C1 segment of cervical spinal cord (tissue), 14 donors: ENCODE measurements at regions not wholly inside any gene's neighbourhood (a gene's known extent, or its start where the extent isn't known, plus 50 kb on each side); places are given as distances from the start of the nearest gene placed in this dataset.
A peak's percentile ranks its signal among the peaks of the same experiment; 100 is the strongest.

Source experiments
- DNase-seq, 14 donors: peaks; one replicate each; lab custom pipeline; 2025; lab: John Stamatoyannopoulos, UW

DNA sequence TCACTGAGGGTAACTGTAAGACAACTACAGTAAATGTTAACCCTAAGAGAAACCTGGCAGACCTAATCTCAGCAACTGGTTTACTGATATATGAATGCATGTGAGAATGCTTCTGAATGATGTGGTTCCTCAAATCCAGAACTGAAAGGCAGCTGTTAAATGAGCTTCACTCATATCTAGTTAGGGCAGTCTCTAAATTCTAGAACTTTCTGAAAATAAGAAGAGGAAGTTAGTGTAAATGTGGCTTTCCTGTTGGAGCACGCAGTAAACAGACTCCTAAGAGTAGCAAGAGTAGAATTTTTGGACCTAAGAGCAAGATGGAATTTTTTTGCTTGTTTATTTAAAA lies 117.9 kb upstream of the KCNN2 start:
- DNase-seq, result no peak

DNA sequence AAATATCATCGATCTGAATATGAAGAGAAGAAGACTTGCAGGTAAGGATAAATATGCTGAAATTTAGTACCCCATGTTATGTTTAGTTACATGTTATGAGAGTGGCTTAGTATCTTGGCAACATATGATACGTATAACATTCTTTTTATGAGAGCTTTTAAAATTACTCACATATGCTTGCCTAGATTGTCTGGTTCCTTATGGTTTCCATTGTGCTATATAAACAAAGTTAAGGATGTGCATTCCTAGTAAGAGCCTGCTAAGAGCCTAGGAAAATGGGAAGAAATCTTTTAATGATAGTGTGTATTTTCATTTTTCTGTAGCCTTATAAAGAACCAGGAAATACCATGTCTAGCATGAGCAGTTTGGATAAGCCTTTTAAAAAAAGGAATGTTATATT lies 112.0 kb upstream of the KCNN2 start:
- DNase-seq, result no peak

DNA sequence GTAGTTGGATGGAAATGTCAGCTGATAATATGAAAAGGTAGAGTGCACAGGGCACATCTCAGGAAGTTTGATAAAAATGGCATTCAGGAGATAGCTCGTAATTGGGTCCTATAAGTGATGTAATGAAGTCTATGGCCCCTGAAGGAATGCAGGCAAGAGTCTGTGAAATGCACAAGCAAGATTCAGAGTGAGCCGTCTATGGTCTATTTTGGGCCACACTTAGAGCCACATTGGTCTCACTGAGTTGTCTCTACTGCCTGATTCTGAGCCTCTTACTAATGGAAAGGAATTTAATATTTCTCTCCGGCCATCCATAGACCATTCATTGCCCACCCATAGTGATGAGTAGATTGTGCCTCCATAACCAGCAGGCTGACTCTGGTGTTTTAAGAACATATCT lies 111.3 kb upstream of the KCNN2 start:
- no peak for DNase-seq

DNA sequence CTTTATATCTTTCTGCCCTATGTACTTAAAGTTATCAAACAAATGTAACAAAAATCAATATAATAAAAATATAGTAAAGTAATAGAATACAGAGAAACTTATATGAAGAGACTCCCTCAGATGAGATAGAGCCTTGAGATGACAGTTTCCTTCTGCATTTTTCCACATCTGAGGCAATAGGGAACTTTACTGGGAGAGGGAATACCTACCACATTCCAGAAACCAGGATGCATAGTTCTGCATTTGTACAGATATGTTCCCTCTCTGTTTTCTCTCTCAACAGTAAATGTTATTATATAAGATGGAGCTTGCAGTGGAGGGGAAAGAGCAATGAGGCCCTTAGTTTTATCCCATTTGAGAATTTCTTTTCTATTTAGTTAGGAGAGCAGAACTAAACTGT lies 109.6 kb upstream of the KCNN2 start:
- no peak for DNase-seq

DNA sequence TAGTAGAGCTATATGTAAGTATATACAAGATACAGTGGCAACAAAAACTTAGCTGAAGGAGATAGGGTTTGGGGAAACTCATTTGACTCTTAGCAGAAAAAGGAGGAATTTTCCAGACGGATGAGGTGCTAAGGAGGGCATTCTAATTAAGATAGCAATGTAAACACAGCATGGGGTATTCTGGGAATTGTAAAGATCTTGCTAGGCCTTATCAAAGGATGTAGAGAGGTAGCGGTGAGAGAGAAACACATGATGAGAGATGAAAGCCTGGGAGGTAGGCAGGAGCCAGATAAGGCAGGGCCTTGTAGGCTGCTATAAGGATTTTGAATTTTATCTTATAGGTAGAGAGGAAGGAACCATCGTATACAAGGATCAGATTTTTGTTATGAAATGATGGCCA lies 106.6 kb upstream of the KCNN2 start:
- no peak for DNase-seq

DNA sequence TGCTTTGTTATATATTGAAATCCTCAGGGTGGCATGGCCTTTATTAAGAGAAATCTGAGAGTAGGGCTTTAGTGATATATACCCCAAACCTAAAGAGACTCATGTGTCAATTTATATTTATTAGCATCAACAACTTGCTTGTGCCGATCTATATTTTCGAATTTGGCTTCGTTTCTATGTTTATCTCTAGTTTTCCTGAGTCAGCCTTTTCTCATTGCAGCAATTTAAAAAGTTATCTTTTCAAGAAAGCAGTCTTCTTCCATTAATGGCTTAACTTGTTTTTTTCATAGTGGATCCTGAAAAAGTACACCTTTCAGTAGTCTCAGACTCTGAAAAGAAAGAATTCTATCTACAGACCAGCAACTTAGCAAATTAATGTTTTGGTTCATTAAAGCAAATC lies 99.9 kb upstream of the KCNN2 start:
- no peak for DNase-seq

DNA sequence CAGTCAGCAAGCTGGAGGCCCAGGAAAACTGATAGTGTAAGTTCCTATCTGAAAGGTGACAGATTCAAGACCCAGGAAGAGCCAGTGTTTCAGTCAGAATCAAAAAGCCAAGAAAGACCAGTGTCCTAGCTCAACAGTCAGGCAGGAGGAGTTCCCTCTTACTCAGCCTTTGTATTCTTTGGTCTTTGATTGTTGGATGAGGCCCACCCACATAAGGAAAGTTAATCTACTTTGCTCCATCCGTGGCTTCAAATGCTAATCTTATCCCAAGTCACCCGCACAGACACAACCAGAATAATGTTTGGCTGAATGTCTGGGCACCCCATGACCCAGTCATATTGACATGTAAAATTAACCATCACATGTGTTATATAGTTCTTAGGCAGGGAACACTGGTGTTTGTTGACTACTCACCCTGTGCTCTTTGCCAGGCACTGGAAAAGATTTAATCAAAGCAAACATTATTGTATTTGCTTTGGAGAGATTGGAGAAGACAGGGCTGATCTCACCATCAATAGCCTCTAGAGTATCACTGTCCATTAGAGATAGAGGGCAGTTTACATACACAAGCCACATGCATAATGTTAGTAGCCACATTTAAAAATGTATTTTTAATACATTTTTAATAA lies 96.3 kb upstream of the KCNN2 start:
- DNase-seq, result no peak

DNA sequence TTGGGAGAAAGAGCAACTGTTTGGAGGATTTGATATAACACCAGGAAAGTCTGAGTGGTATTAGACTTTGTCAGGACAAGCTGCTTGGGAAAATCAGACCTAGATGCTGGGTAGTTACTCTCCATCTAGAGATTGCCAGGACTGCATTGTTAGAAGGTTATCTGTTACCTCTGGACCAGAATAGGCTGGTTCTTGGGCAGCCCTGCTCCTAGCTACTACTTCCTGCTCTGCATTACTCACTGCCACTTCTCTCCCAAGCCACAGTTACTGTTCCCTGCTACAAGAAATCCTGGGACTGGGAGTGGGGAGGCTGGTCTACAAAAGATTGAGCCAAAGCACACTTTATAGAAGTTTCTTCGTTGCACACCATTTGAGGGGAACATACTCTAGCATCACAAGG lies 95.5 kb upstream of the KCNN2 start:
- no peak for DNase-seq

DNA sequence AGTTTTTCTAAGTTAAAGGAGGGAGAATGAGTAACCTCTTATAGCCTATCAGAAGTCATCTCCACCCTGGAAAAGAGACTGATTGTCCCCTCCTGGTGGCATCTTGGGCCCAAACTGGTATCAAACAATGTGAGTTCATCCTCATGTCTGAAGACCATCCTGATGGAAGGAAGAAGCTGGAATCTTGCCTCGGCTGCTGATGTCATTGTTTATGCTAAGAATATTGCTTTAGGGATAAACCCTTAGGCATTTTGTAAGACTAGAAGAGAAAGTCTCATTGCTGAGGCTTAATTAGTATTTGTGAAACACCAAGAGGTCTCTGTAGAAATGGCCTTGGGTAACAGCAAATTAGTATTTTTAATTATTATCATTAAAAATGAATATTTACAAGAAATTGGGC lies 65.7 kb upstream of the KCNN2 start:
- no peak for DNase-seq

DNA sequence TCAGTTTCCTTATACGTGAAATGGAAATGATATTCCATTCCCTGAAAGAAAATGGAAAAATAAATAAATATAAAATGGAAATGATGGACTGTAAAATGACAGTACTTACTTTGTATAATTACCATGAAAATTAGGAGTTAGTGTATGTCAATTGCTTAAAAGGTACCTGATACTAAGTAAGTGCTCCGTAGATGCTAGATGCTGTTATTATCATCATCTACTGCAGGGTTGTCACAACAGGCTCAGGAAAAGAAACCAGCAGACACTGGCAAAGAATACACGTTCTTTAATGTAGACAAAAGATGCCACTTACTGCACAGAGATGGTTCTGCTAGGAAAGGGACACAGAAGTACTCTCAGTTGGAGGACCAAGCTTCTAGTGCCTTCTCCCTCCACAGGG lies 64.0 kb upstream of the KCNN2 start:
- DNase-seq, result no peak

DNA sequence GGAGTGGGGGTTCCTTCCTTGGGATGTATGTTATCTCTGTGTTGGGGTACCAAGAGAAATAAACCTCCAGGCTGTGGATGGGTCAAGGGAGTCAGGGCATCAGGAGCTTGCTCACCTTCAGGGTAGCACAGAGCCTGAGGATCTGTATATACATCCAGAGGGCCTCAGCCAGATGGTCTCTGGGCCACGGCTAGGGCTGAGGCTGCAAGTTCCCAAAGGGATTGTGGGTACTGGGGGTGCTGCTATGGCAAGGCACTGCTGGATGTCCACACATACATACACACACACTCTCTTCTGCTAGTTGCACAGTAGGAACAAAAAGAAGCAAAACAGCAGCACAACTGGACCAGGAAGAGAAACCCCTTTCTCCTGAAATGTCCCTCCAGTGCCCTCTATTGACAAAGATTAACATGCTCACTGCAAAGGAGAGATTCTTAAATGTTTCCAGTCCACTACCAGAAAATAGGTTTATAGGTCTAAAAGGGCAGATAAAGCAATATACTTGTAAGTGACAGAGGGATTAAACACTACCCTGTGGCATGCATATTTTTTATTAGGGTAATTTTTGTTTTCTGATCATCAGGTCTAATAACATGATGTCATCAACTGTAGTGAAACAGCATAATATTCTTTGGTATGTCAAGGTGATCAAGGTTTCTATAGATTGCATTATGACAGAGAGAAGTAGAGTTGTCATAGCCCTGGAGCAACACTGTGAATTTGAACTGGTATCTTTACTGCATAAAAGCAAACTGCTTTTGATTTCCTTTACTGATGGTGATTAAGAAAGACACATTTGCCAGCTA lies 56.3 kb upstream of the KCNN2 start:
- DNase-seq, result no peak

DNA sequence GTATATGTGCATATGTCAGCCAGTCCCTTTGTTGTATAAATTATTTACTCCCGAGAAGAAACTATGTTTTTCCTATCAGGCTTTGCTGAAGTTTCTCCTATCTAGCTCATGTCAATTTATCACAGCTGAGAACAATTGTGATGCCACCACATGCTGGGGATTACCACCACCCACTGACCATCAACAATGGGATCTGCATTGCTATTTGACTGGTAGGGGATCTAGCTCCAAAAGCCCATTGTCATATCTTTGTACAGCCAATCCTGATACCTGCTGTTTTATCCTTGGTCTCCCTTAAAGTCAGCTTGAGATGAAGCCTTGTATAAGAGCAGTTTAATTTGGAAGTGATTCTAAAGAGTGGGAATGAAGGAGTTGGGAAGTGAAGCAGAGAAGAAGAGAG lies 53.9 kb upstream of the KCNN2 start:
- DNase-seq, result no peak

DNA sequence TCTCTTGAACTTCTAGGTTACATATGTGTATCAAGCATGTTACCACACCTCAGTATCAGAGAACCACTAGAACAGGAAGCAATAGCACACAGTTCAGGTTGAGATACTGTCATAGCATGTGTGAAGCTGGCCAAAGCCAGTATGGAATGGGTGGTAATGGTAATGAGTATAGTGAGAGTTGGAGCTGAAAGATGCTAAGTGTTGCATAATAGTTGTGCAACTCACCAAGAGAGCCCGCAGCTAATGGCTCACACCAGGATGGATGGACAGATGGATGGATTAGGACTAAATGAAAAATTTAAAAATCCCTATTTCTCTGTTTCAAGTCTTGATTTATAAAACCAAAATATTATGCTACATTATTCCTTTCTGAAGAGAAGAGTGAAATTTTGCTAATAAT lies 53.4 kb upstream of the KCNN2 start:
- DNase-seq, result no peak

DNA sequence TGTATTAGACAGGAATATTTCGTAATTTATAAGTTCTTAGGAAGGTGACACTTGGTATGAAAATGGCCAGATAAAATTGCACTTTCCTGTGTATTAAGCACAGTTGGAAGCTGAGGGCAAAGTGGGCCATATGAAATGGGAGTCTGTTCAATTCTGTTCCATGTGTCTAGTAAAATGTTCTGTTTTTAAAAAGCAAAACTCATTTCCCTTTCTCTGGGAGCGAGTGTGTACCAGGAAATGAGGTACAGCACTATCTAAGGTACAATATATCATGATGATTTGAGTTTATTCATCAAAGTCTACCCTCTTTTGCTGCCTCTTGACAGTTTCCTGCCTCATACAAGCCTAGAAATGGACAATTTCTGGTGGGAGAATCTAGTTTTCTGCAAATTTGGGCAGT lies 51.2 kb upstream of the KCNN2 start:
- no peak for DNase-seq

DNA sequence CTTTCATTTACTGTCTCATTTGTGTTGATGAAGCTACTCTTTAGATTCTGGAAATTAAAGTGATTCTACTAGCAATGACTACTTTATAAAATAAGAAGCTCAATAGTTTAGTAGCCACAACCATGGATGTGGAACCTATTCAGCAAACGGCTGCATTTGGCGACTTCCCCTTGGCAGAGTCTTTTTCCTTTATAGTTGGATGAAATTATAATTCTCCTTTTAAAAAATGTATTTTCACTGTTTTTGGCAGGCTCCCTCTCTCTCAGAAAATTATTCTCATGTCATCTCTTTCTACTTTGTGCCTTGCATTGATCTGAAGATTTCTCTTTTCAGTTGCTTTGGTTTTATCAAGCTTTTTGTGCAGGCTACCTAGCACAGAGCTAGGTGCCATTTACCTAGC lies 50.6 kb upstream of the KCNN2 start:
- DNase-seq, result no peak

DNA sequence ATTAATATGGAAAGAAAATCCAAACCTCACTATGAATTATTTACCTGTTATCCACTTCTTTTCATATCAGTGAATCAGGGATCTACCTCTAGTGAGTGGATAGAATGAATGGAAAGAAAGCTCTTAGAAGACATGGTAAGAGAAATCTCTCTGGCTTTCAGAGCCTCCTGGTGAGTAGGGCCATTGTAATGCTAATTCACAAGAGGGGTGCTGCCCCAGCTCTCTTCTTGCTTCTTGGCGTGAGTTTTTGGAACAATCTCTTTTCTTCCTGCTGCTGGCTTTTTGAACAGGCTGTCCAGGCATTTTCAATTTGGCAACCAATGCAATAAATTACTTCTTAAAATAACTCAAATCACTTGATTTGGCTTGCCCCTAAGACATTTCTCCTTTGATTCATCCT lies 49.9 kb upstream of the KCNN2 start:
- peak in 4 of 14 donors; percentile 0 to 10 (median 4) for DNase-seq
